ENCODE measurements at regions not wholly inside any gene's neighbourhood (a gene's known extent, or its start where the extent isn't known, plus 50 kb on each side); places are given as distances from the start of the nearest gene placed in this dataset.

DNA sequence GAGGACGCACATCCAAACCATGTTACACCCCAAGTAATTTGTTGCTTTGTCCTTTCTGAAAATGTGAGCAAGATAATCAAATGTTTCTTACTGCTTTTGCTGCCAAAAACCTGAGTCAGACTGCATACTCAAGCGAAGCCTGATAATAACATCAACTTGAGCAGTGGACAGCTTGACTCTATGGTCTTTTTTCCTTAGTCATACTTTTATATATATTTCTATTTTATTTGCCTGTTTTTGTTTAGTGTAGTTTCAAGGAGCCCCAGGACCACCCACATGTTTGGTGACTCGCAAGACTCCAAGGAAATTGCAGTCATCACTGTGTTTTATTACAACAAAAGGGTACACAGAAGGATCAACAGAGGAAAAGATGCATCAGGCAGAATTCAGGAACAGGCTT, 688.4 kb upstream of the PIK3C3 start:
- H3K4me3 ChIP-seq (ENCODE audit: low read length) = no peak overlapping the region
- no peak overlapping the region for H3K27ac ChIP-seq (ENCODE audit: low read length)
- peak in 1 of 2 donors; percentile 36 for ATAC-seq
- WGBS = 56% methylated on average over 3 of the region's 3 CpGs
- no peak for DNase-seq
- no peaks in the 10 kb centered on the region for H3K4me1 ChIP-seq (ENCODE audit: control insufficient read depth, insufficient read depth, low read length)
- H3K9me3 ChIP-seq (ENCODE audit: control insufficient read depth, low read length) = no peaks in the 10 kb centered on the region
- intact Hi-C loops (cut with DNase I) = no loop called here
- no peaks in the 10 kb centered on the region for H3K27me3 ChIP-seq (ENCODE audit: control insufficient read depth, insufficient read depth)

DNA sequence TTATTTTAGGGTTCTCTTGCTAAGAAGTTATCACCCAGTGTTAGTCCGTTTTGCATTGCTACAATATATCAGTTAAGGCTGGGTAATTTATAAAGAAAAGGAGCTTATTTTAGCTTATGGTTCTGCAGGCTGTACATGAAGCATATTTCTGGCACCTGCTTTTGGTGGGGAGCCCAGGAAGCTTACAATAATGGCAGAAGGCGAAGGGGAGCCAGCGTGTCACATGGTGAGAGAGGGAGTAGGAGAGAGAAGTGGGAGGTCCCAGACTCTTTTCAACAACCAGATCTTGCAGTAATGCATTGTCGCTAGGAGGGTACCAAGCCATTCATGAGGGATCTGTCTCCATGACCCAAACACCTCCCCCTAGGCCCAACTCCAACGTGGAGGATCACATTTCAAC, 688.8 kb upstream of the PIK3C3 start:
- Histone ChIP-seq H3K27me3 (ENCODE audit: control insufficient read depth, insufficient read depth) (no peaks in the 10 kb centered on the region), H3K9me3 (ENCODE audit: control insufficient read depth, low read length) (no peaks in the 10 kb centered on the region), H3K27ac (ENCODE audit: low read length) (no peak overlapping the region), H3K4me1 (ENCODE audit: control insufficient read depth, insufficient read depth, low read length) (no peaks in the 10 kb centered on the region), H3K4me3 (ENCODE audit: low read length) (no peak overlapping the region)
- intact Hi-C loops (cut with DNase I) = no loop called here
- peak in 1 of 3 donors; percentile 26 for DNase-seq
- ATAC-seq = peak; percentile 31 to 46
- WGBS = 62% methylated on average over 5 of the region's 5 CpGs

DNA sequence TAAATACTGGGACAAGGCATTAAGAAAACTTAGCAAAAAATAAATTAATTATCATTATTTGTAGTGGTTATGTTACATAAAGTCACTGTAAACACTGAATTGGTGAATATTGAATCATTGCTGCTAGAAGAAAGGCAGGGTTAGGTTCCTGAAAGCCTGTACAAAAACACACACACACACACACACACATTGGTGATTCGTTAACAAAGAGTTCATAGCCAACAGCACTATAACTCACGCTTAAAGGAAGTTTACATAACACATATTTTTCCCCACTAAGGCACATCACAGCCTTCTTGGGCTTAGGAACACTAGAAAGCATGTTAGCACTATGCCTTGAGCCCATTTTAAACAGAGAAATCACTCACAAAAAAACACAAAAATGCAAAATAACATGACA, 690.0 kb upstream of the PIK3C3 start:
- no peaks in the 10 kb centered on the region for H3K9me3 ChIP-seq (ENCODE audit: control insufficient read depth, low read length)
- 59% methylated on average over 2 of the region's 2 CpGs for WGBS
- DNase-seq = no peak

DNA sequence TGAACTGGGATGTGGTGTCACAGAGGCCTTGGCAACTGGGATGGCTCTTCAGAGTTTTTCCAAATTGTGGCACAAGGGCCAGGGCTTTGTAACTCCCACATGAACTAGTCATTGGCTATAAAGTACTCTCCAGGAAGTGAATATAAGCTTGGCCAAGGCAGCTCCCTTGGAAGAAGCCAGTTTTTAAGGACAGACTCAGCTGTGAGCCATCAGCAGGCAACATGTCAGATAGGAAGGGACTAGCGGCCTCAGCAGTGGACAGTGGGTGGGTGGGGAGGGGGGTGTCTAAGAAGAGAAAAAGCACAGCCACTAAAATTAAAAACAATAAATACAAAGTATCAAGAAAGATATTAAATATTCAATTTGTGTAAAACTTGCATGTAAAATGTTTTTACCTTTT, 691.1 kb upstream of the PIK3C3 start:
- no peak for DNase-seq
- H3K4me1 ChIP-seq (ENCODE audit: control insufficient read depth, insufficient read depth, low read length) = no peaks in the 10 kb centered on the region
- WGBS = 50% methylated on average over 1 of the region's 1 CpG
- H3K9me3 ChIP-seq (ENCODE audit: control insufficient read depth, low read length) = no peaks in the 10 kb centered on the region
- no peak overlapping the region for H3K27ac ChIP-seq (ENCODE audit: low read length)
- intact Hi-C loops (cut with DNase I) = no loop called here
- ATAC-seq = no peak
- no peak overlapping the region for H3K4me3 ChIP-seq (ENCODE audit: low read length)
- H3K27me3 ChIP-seq (ENCODE audit: control insufficient read depth, insufficient read depth) = no peaks in the 10 kb centered on the region

More for the DNA sequence above, 690.0 kb upstream of the PIK3C3 start:
- Histone ChIP-seq H3K27me3 (ENCODE audit: control insufficient read depth, insufficient read depth) (no peaks in the 10 kb centered on the region), H3K4me1 (ENCODE audit: control insufficient read depth, insufficient read depth, low read length) (no peaks in the 10 kb centered on the region), H3K4me3 (ENCODE audit: low read length) (no peak overlapping the region), H3K27ac (ENCODE audit: low read length) (no peak overlapping the region)
- intact Hi-C loops (cut with DNase I) = no loop called here
- ATAC-seq = no peak

DNA sequence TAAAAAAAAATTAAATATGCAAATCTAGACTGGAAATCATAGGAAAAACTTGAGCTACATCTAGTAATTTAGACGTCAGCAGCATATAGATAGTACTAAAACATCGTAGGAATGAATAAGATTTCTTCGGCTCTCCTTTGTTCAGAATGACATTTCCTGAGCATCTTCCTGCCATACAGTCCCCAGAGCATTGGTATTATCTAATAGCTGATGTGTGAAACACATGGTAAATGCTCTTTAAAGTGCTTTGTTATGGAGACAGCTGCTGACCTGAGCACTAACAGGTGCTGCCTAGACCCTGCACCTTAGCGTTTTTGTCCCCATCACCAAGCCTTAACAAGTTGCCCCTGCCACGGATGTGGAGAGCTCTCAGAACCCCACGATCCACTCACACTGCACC, 692.3 kb upstream of the PIK3C3 start:
- no peaks in the 10 kb centered on the region for H3K9me3 ChIP-seq (ENCODE audit: control insufficient read depth, low read length)
- ATAC-seq = no peak
- no peak overlapping the region for H3K27ac ChIP-seq (ENCODE audit: low read length)
- no peaks in the 10 kb centered on the region for H3K4me1 ChIP-seq (ENCODE audit: control insufficient read depth, insufficient read depth, low read length)
- no peak for DNase-seq
- WGBS = 70% methylated on average over 6 of the region's 6 CpGs
- no peak overlapping the region for H3K4me3 ChIP-seq (ENCODE audit: low read length)
- no peaks in the 10 kb centered on the region for H3K27me3 ChIP-seq (ENCODE audit: control insufficient read depth, insufficient read depth)
- intact Hi-C loops (cut with DNase I) = no loop called here

DNA sequence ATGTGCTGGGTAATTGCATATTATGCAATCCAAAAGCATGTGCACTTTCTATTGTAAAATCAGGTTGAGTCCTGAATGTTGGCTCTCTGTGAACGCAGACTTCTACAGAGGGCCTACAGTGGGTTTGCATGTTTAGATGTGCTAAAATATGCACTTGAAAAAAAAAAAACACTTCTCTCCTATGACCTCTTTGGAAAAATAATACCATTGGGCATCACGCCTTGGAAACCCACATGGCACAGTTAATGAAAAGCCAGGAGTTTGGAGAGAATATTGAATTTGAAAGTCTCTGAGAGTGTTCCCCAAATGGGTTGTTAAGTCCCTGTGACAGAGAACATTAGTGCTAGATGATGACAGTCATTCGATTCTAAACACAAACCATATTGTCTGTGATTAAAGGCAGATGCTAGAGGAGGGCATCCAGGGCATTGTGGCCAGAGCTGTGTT, 710.4 kb upstream of the PIK3C3 start:
- H3K27me3 ChIP-seq (ENCODE audit: control insufficient read depth, insufficient read depth) = no peaks in the 10 kb centered on the region
- no peaks in the 10 kb centered on the region for H3K9me3 ChIP-seq (ENCODE audit: control insufficient read depth, low read length)
- H3K4me1 ChIP-seq (ENCODE audit: control insufficient read depth, insufficient read depth, low read length) = no peaks in the 10 kb centered on the region
- 87% methylated on average over 3 of the region's 3 CpGs for WGBS
- DNase-seq (no peak), ATAC-seq (no peak)
- intact Hi-C loops (cut with DNase I) = no loop called here
- no peak overlapping the region for H3K4me3 ChIP-seq (ENCODE audit: low read length)
- H3K27ac ChIP-seq (ENCODE audit: low read length) = no peak overlapping the region

DNA sequence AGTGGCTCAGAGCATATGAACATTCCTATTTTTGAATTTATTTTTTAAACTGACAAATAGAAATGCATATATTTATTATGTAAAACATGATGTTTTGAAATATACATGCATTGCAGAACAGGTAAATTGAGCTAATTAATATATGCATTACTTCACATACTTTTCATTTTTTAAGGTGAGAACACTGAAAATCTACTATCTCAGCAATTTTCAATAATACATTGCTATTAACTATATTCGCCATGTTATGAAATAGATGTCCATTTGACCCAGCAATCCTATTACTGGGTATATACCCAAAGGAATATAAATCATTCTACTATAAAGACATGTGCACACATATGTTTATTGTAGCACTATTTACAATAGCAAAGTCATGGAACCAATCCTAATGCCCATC, 717.7 kb upstream of the PIK3C3 start:
- no peaks in the 10 kb centered on the region for H3K27me3 ChIP-seq (ENCODE audit: control insufficient read depth, insufficient read depth)
- intact Hi-C loops (cut with DNase I) = no loop called here
- H3K27ac ChIP-seq (ENCODE audit: low read length) = no peak overlapping the region
- no peak overlapping the region for H3K4me3 ChIP-seq (ENCODE audit: low read length)
- no peaks in the 10 kb centered on the region for H3K4me1 ChIP-seq (ENCODE audit: control insufficient read depth, insufficient read depth, low read length)
- DNase-seq (no peak), ATAC-seq (no peak)
- WGBS = 90% methylated on average over 1 of the region's 1 CpG
- H3K9me3 ChIP-seq (ENCODE audit: control insufficient read depth, low read length) = no peaks in the 10 kb centered on the region

DNA sequence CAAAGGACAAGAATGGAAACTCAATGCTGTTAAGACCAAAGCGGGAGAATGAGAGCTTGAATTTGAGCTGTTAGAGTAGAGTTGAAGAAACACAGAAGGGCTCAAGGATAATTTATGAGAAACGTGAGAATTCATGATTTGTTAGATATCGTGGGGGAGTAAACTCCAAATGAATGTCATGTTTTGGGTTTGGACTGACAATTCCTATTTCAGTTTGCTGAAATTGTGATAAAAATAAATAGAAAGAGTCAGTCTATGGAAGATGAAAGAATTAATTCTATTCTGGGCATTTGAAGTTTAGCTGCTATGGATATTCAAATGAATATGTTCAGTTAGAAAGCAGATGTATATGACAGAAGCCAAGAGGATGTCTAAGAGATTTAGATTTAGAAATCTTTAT, 723.4 kb upstream of the PIK3C3 start:
- no peak overlapping the region for H3K4me3 ChIP-seq (ENCODE audit: low read length)
- no peaks in the 10 kb centered on the region for H3K27me3 ChIP-seq (ENCODE audit: control insufficient read depth, insufficient read depth)
- intact Hi-C loops (cut with DNase I) = no loop called here
- H3K4me1 ChIP-seq (ENCODE audit: control insufficient read depth, insufficient read depth, low read length) = no peaks in the 10 kb centered on the region
- H3K9me3 ChIP-seq (ENCODE audit: control insufficient read depth, low read length) = no peaks in the 10 kb centered on the region
- WGBS = 83% methylated on average over 3 of the region's 3 CpGs
- no peak for ATAC-seq
- H3K27ac ChIP-seq (ENCODE audit: low read length) = no peak overlapping the region
- no peak for DNase-seq

DNA sequence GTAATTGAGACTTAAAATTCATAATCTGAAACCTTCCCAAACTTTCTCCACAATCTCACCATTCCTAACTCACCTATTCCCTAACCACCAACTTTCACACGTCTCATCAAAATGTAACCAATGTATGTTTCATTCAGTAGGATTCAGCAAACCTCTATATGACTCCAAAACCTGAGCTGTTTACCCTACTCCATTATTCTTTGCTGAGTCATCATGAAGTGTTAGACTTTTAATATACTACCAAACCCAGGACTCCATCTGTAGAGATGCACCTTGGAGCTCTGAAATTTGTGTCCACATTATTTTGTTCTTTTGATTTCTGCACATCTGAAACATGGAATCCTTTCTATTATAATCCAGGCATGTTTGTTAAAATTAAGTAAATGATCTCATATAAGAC, 727.0 kb upstream of the PIK3C3 start:
- H3K4me3 ChIP-seq (ENCODE audit: low read length) = no peak overlapping the region

DNA sequence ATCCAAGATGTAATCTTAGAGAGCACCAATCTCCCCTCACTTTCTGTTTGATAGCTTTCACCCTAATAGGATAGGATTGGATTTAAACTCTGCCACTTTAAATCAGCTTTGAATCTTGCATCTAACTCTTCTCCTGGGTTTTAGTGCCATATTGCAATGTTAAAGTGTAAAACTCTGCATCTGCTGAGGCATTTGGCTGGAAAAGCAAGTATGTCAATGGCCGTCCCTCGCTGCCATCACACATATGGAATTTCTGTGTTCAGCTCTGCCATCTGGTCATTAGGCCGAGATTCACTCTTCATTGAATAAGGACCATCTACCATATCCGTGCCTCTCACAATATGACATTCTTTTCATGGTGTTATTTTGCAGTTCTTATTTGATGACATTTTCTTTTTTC, 728.1 kb upstream of the PIK3C3 start:
- Histone ChIP-seq H3K4me3 (ENCODE audit: low read length) (no peak overlapping the region), H3K9me3 (ENCODE audit: control insufficient read depth, low read length) (no peaks in the 10 kb centered on the region), H3K27ac (ENCODE audit: low read length) (no peak overlapping the region), H3K27me3 (ENCODE audit: control insufficient read depth, insufficient read depth) (no peaks in the 10 kb centered on the region), H3K4me1 (ENCODE audit: control insufficient read depth, insufficient read depth, low read length) (no peaks in the 10 kb centered on the region)
- ATAC-seq (no peak), DNase-seq (no peak)
- intact Hi-C loops (cut with DNase I) = no loop called here
- WGBS = 86% methylated on average over 4 of the region's 4 CpGs

More for the DNA sequence above, 727.0 kb upstream of the PIK3C3 start:
- DNase-seq = no peak
- intact Hi-C loops (cut with DNase I) = no loop called here
- no peak for ATAC-seq
- no peak overlapping the region for H3K27ac ChIP-seq (ENCODE audit: low read length)
- H3K4me1 ChIP-seq (ENCODE audit: control insufficient read depth, insufficient read depth, low read length) = no peaks in the 10 kb centered on the region
- WGBS = 88% methylated on average over 1 of the region's 1 CpG
- H3K9me3 ChIP-seq (ENCODE audit: control insufficient read depth, low read length) = no peaks in the 10 kb centered on the region
- H3K27me3 ChIP-seq (ENCODE audit: control insufficient read depth, insufficient read depth) = no peaks in the 10 kb centered on the region

DNA sequence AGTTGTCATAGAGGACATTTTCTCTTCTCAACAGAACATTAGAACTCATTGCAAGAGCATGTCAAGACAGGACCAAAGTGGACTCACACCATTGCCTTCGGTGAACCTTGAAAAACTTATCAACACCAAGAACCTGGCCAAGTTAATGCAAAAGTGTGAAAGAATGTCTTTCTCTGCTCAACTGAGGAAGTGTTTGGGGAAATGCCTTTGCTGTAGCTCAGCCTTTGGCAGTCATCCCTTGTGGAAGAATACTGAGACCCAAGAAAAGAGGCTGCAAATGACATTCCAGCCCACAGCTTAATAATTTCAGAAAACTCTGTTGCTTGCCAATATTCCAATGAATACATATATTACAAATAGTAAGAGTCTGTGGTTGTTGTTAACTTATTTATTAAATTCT, 728.8 kb upstream of the PIK3C3 start:
- Histone ChIP-seq H3K4me1 (ENCODE audit: control insufficient read depth, insufficient read depth, low read length) (no peaks in the 10 kb centered on the region), H3K4me3 (ENCODE audit: low read length) (no peak overlapping the region), H3K27me3 (ENCODE audit: control insufficient read depth, insufficient read depth) (no peaks in the 10 kb centered on the region), H3K27ac (ENCODE audit: low read length) (no peak overlapping the region), H3K9me3 (ENCODE audit: control insufficient read depth, low read length) (no peaks in the 10 kb centered on the region)
- ATAC-seq (no peak), DNase-seq (no peak)
- 32% methylated on average over 1 of the region's 1 CpG for WGBS
- intact Hi-C loops (cut with DNase I) = no loop called here

DNA sequence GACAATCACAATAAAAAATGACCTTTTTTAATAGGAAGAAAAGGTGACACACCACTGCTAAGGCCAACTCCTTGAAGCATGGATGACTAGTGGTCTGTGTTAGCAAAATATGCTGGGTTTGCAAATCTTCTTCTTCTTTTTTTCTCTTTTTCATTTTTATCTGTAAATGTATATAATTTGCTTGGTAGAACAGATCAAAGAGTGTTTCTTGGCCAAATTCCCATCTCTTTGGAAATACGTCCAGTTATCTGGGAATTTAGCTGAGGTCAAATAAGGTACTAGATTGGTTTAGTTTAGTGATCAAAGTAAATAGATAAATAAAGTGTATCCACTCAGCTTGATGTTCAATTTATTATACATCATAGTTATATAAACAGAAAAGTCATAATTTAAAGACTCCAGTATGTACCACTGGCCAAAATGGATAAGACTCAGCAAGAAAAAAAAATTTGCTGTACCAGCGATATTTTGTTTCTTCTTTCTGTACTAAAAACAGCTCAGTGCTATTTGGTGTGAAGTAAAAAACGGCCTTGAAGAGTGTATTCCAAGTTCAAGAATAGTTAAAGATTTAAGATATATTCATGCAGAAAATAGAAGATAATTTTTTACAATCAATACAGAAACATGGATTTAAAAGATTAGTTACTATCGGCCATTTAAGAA, 738.6 kb upstream of the PIK3C3 start:
- Histone ChIP-seq H3K4me3 (ENCODE audit: low read length) (no peak overlapping the region), H3K9me3 (ENCODE audit: control insufficient read depth, low read length) (no peaks in the 10 kb centered on the region), H3K4me1 (ENCODE audit: control insufficient read depth, insufficient read depth, low read length) (no peaks in the 10 kb centered on the region), H3K27ac (ENCODE audit: low read length) (no peak overlapping the region), H3K27me3 (ENCODE audit: control insufficient read depth, insufficient read depth) (no peaks in the 10 kb centered on the region)
- DNase-seq (no peak), ATAC-seq (no peak)
- WGBS = 79% methylated on average over 4 of the region's 4 CpGs
- intact Hi-C loops (cut with DNase I) = no loop called here
